Panc1 (cell line): ENCODE measurements at regions not wholly inside any gene's neighbourhood (a gene's known extent, or its start where the extent isn't known, plus 50 kb on each side); places are given as distances from the start of the nearest gene placed in this dataset.

ENCODE experiments used
- ATAC-seq: fragments of 200-7000 bp; cut with Tn5 transposase; 2 replicates; pipeline ENCODE4 v1.9.1; 2020; ENCODE audit warnings: mild to moderate bottlenecking, moderate library complexity
- BruUV-seq: library from RNA; stranded (reverse); fragments of 400-500 nt; replicated peaks from 2 replicates; lab custom pipeline; 2021; lab: Mats Ljungman, UMichigan
- CTCF ChIA-PET: fragments of 300-600 bp; sonication (Branson Sonifier 250); formaldehyde crosslinking; loops from one replicate; lab custom pipeline; 2022; ENCODE audit warnings: antibody characterized with exemption; lab: Charles Lee
- POLR2A ChIA-PET: fragments of 300-600 bp; sonication (Branson Sonifier 250); formaldehyde crosslinking; loops from one replicate; lab custom pipeline; 2022; ENCODE audit warnings: antibody characterized with exemption; lab: Charles Lee
- DNase-seq: peaks from one replicate; pipeline ENCODE4 v3.0.0-alpha.2; 2010; ENCODE audit warnings: low read depth, low spot score
- H3K27ac ChIP-seq: 2 replicates; pipeline ENCODE4 v1.5.1; 2011; ENCODE audit warnings: mild to moderate bottlenecking, low read length, inconsistent platforms
- H3K27me3 ChIP-seq: fragments of 200-500 bp; sonication (Bioruptor generic); 2 replicates; pipeline ENCODE4 v1.6.0; 2014; ENCODE audit warnings: low read length, inconsistent platforms; ENCODE audit not compliant: control insufficient read depth, insufficient read depth
- H3K36me3 ChIP-seq: fragments of 200-500 bp; sonication (Bioruptor generic); 2 replicates; pipeline ENCODE4 v1.5.1; 2014; ENCODE audit warnings: inconsistent platforms, mild to moderate bottlenecking, low read length, moderate library complexity; ENCODE audit not compliant: control insufficient read depth, insufficient read depth
- H3K4me1 ChIP-seq: 2 replicates; pipeline ENCODE4 v1.5.1; 2011; ENCODE audit warnings: inconsistent platforms, mild to moderate bottlenecking, low read length, moderate library complexity; ENCODE audit not compliant: control insufficient read depth, insufficient read depth
- H3K4me3 ChIP-seq, 2 experiments: 2 replicates each; pipeline ENCODE4 v1.5.1; 2011 to 2012; ENCODE audit warnings: low read depth in 2 of 2, low read length in 2 of 2, mild to moderate bottlenecking in 2 of 2, inconsistent platforms in 1 of 2, moderate library complexity in 1 of 2
- H3K9me3 ChIP-seq: fragments of 200-500 bp; sonication (Bioruptor generic); 2 replicates; pipeline ENCODE4 v1.5.1; 2014; ENCODE audit warnings: low read depth, mild to moderate bottlenecking, inconsistent platforms, low read length, moderate library complexity; ENCODE audit not compliant: control insufficient read depth, insufficient read depth
- POLR2AphosphoS5 ChIP-seq: IDR thresholded peaks from 2 replicates; pipeline ENCODE4 v1.6.1; 2012; ENCODE audit warnings: mild to moderate bottlenecking, low read depth, low read length, moderate library complexity
- REST ChIP-seq, 2 experiments: IDR thresholded peaks; 2 replicates each; pipeline ENCODE4 v1.6.1; 2011 to 2012; ENCODE audit warnings: low read depth in 2 of 2, control low read depth in 1 of 2, low read length in 1 of 2, mild to moderate bottlenecking in 1 of 2, moderate library complexity in 1 of 2; ENCODE audit not compliant: insufficient read depth in 1 of 2
- SIN3A ChIP-seq: IDR thresholded peaks from 2 replicates; pipeline ENCODE4 v1.6.1; 2012; ENCODE audit warnings: low read depth, mild to moderate bottlenecking, low read length, moderate library complexity, borderline replicate concordance; ENCODE audit not compliant: insufficient read depth
- TCF7L2 ChIP-seq: IDR thresholded peaks from 2 replicates; pipeline ENCODE4 v1.6.1; 2011; ENCODE audit warnings: mild to moderate bottlenecking, low read depth, low read length, inconsistent platforms
- in situ Hi-C: cut with HindIII; loops from 2 replicates; pipeline ENCODE4 v1.10.0; 2016; ENCODE audit warnings: low sequenced_read_pairs, low pct_unique_long_range_greater_than_20kb
- intact Hi-C: fragments of 100-400 bp; cut with micrococcal nuclease; formaldehyde crosslinking; loops from one replicate; pipeline ENCODE4 v1.10.0; 2022; ENCODE audit not compliant: unreplicated experiment
- TF ChIP-seq, protein P1 (sequence below): fragments of 450-650 bp; IDR thresholded peaks from 2 replicates; pipeline ENCODE4 v1.5.1; 2017; ENCODE audit warnings: mild to moderate bottlenecking

DNA sequence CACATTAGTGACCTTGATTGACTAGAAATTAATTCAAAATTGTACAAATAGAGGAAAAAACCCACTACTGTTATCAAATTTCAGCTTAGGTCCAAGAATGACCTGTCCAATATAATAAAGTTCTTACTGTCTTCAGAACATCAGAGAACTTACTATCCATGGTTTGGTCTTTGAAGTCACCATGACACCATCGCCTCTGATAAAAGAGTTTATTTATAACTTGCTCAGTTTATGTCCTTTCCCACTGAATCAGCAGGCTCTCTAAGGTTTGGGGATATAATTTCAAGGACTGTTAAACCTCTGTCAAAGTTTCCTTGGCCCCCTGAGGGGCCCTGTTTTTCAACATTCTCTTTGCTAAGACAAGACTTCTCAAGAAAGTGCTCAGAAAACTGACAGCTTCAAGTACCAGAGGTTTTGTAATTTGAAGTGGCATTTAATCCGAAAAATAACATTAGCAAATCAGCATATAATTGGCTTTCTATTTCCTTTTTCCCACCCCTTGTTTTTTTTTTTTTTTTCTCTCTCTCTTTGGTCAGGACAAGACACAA lies 191.7 kb upstream of the FERD3L start:
- no peak overlapping the region; the same call in 1 of the 2 replicates for H3K27ac ChIP-seq
- no peaks in the 10 kb centered on the region for H3K27me3 ChIP-seq
- no peak for ATAC-seq
- no peak for DNase-seq
- H3K4me3 ChIP-seq = no peak overlapping the region
- H3K9me3 ChIP-seq = peaks cover 3% of the 10 kb centered on the region; the same call in 1 of the 2 replicates
- BruUV-seq = no TSS peak
- intact Hi-C loops (no loop called here), in situ Hi-C loops (no loop called here)
- no peak for TF ChIP-seq POLR2AphosphoS5
- TF ChIP-seq REST (IDR thresholded peaks at IDR 0.05; ENCODE audit: insufficient read depth in 1 of 2, low read depth in 2 of 2, low read length in 1 of 2) = no peak
- TF ChIP-seq SIN3A = no peak
- TF ChIP-seq, protein P1, sequence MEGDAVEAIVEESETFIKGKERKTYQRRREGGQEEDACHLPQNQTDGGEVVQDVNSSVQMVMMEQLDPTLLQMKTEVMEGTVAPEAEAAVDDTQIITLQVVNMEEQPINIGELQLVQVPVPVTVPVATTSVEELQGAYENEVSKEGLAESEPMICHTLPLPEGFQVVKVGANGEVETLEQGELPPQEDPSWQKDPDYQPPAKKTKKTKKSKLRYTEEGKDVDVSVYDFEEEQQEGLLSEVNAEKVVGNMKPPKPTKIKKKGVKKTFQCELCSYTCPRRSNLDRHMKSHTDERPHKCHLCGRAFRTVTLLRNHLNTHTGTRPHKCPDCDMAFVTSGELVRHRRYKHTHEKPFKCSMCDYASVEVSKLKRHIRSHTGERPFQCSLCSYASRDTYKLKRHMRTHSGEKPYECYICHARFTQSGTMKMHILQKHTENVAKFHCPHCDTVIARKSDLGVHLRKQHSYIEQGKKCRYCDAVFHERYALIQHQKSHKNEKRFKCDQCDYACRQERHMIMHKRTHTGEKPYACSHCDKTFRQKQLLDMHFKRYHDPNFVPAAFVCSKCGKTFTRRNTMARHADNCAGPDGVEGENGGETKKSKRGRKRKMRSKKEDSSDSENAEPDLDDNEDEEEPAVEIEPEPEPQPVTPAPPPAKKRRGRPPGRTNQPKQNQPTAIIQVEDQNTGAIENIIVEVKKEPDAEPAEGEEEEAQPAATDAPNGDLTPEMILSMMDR = no peak
- no peak for TF ChIP-seq TCF7L2
- H3K4me1 ChIP-seq = no peaks in the 10 kb centered on the region
- H3K36me3 ChIP-seq = no peaks in the 10 kb centered on the region
- POLR2A ChIA-PET = no interaction called here
- CTCF ChIA-PET = no interaction called here

DNA sequence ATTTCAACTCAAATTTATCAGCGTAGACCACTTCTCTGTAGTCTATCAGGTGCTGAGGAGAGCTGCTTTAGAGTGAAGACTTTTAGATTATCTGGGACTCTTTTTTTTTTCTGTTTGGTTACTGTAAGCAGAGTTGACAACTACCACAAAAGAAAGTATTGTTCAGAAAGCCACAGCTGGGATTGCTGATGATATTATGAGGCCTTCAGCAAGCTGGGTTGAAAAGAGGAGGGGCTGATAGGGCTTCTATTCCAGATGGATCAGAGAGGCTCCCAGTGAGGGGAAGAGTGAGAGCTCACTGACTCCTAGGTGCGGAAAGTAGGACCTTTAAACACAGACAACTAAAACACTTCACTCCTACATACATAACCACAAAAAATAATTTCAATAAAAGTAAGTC lies 188.5 kb upstream of the FERD3L start:
- H3K9me3 ChIP-seq = no peaks in the 10 kb centered on the region
- no peaks in the 10 kb centered on the region for H3K36me3 ChIP-seq
- H3K4me1 ChIP-seq = no peaks in the 10 kb centered on the region
- H3K27ac ChIP-seq = no peak overlapping the region
- no peak overlapping the region for H3K4me3 ChIP-seq
- ATAC-seq (no peak), DNase-seq (no peak)
- TF ChIP-seq, protein P1 = no peak
- TF ChIP-seq TCF7L2 (no peak), REST (IDR thresholded peaks at IDR 0.05; ENCODE audit: insufficient read depth in 1 of 2, low read depth in 2 of 2, low read length in 1 of 2) (no peak), POLR2AphosphoS5 (no peak), SIN3A (no peak)
- H3K27me3 ChIP-seq = no peaks in the 10 kb centered on the region
- POLR2A ChIA-PET = no interaction called here
- intact Hi-C loops = no loop called here
- CTCF ChIA-PET = no interaction called here
- in situ Hi-C loops = no loop called here
- no TSS peak for BruUV-seq
